ENCODE measurements at regions not wholly inside any gene's neighbourhood (a gene's known extent, or its start where the extent isn't known, plus 50 kb on each side); places are given as distances from the start of the nearest gene placed in this dataset.
"Not testable (repeated sequence)": the region's sequence is repeated elsewhere in the genome, so short reads cannot be mapped to it uniquely, and the experiment has no call there.

- Histone ChIP-seq H3K4me1 (peaks cover 24% of the 10 kb centered on the region), H3K27me3 (no peaks in the 10 kb centered on the region), H3K4me3 (no peak overlapping the region), H3K36me3 (ENCODE audit: low read depth, missing control alignments) (no peaks in the 10 kb centered on the region), H3K27ac (no peak overlapping the region), H3K9me3 (no peaks in the 10 kb centered on the region)
- intact Hi-C loops (cut with DNase I; ENCODE audit: low total_unique reads): no loop called here
- TF ChIP-seq POLR2A (IDR thresholded peaks at IDR 0.05): no peak
- TF ChIP-seq CTCF (IDR thresholded peaks at IDR 0.05): no peak
- no peak for DNase-seq
- 43 to 68% methylated on average over 3 of the region's 3 CpGs for WGBS, 2 donors
These were observed 135.6 kb downstream of the NUFIP1 start for GRCh38 chr13:44853641-44854040.

GRCh38 chr13:44848920-44849676 lies 140.2 kb downstream of the NUFIP1 start:
- no peaks in the 10 kb centered on the region for H3K27me3 ChIP-seq
- H3K9me3 ChIP-seq: no peaks in the 10 kb centered on the region
- intact Hi-C loops (cut with DNase I; ENCODE audit: low total_unique reads): no loop called here
- no peak for TF ChIP-seq CTCF (IDR thresholded peaks at IDR 0.05)
- TF ChIP-seq POLR2A (IDR thresholded peaks at IDR 0.05): no peak
- peaks cover 22% of the 10 kb centered on the region for H3K4me1 ChIP-seq
- H3K27ac ChIP-seq: peak overlapping the region; percentile 57 to 86
- H3K4me3 ChIP-seq: no peak overlapping the region
- H3K36me3 ChIP-seq (ENCODE audit: low read depth, missing control alignments): no peaks in the 10 kb centered on the region
- 39 to 46% methylated on average over 11 of the region's 11 CpGs for WGBS, 2 donors
- DNase-seq: peak; percentile 80

- intact Hi-C loops (cut with DNase I; ENCODE audit: low total_unique reads); H3K36me3 ChIP-seq (ENCODE audit: low read depth, missing control alignments); DNase-seq; H3K27ac ChIP-seq; H3K27me3 ChIP-seq; H3K4me3 ChIP-seq; H3K9me3 ChIP-seq: not testable (repeated sequence)
- 85 to 90% methylated on average over 11 of the region's 11 CpGs for whole genome bisulfite sequencing, 2 donors
- H3K4me1 ChIP-seq: peaks cover 18% of the 10 kb centered on the region
These were observed 143.8 kb downstream of the NUFIP1 start for GRCh38 chr13:44845281-44846058.

- Histone ChIP-seq H3K27me3 (no peaks in the 10 kb centered on the region), H3K27ac (no peak overlapping the region), H3K4me3 (no peak overlapping the region), H3K4me1 (peaks cover 14% of the 10 kb centered on the region), H3K36me3 (ENCODE audit: low read depth, missing control alignments) (no peaks in the 10 kb centered on the region), H3K9me3 (no peaks in the 10 kb centered on the region)
- 95 to 96% methylated on average over 8 of the region's 8 CpGs for WGBS, 2 donors
- intact Hi-C loops (cut with DNase I; ENCODE audit: low total_unique reads): no loop called here
- TF ChIP-seq CTCF (IDR thresholded peaks at IDR 0.05) (no peak), POLR2A (IDR thresholded peaks at IDR 0.05) (no peak)
- DNase-seq: no peak
These were observed 144.5 kb downstream of the NUFIP1 start for GRCh38 chr13:44844786-44845185.

- Histone ChIP-seq H3K4me3 (no peak overlapping the region), H3K27me3 (no peaks in the 10 kb centered on the region), H3K27ac (no peak overlapping the region), H3K36me3 (ENCODE audit: low read depth, missing control alignments) (no peaks in the 10 kb centered on the region), H3K9me3 (no peaks in the 10 kb centered on the region), H3K4me1 (peaks cover under 1% of the 10 kb centered on the region)
- DNase-seq: no peak
- intact Hi-C loops (cut with DNase I; ENCODE audit: low total_unique reads): no loop called here
- TF ChIP-seq CTCF (IDR thresholded peaks at IDR 0.05): no peak
- TF ChIP-seq POLR2A (IDR thresholded peaks at IDR 0.05): no peak
- WGBS, 2 donors: 90 to 100% methylated on average over 1 of the region's 1 CpG
These were observed 145.9 kb downstream of the NUFIP1 start for GRCh38 chr13:44843403-44843802.

Data from testis (tissue), 2 donors.